B cell (primary cell): ENCODE measurements at regions not wholly inside any gene's neighbourhood (a gene's known extent, or its start where the extent isn't known, plus 50 kb on each side); places are given as distances from the start of the nearest gene placed in this dataset.

Experiments
- ATAC-seq: fragments of 200-7000 bp; cut with Tn5 transposase; one replicate; pipeline ENCODE4 v1.10.0; 2021; ENCODE audit warnings: low read depth, mild to moderate bottlenecking, moderate number of reproducible peaks, moderate library complexity
- CTCF ChIA-PET: fragments of 350-600 bp; sonication (Branson Sonifier 250); formaldehyde crosslinking; loops from one replicate; lab custom pipeline; 2021; ENCODE audit warnings: antibody characterized with exemption, inconsistent platforms; lab: Charles Lee
- POLR2A ChIA-PET: fragments of 350-600 bp; sonication (Branson Sonifier 250); formaldehyde crosslinking; loops from one replicate; lab custom pipeline; 2021; ENCODE audit warnings: antibody characterized with exemption; lab: Charles Lee
- DNase-seq: peaks from one replicate; pipeline ENCODE4 v3.0.0; 2013
- H2AFZ ChIP-seq: 2 replicates; pipeline ENCODE4 v1.6.1; 2012; ENCODE audit warnings: mild to moderate bottlenecking, low read depth, low read length; ENCODE audit not compliant: insufficient read depth, poor library complexity, severe bottlenecking
- H3K27ac ChIP-seq, 2 donors: 1 replicate in 1 of 2; 2 replicates in 1 of 2; pipeline ENCODE4 v1.5.1; 2012 to 2013; ENCODE audit warnings: low read length in 2 of 2, mild to moderate bottlenecking in 2 of 2, moderate library complexity in 1 of 2
- H3K27me3 ChIP-seq, 4 experiments: fragments of 200-600 bp in 1 of 4; sonication (generic) in 1 of 4; replicated peaks in 1 of 4; 1 replicate in 2 of 4; 2 replicates in 2 of 4; pipeline versions ENCODE4 v1.6.1 to v1.7.0; 2013 to 2016; ENCODE audit warnings: low read length in 3 of 4, mild to moderate bottlenecking in 2 of 4, mixed read lengths in 1 of 4, moderate library complexity in 1 of 4; ENCODE audit not compliant: insufficient read depth in 4 of 4, control insufficient read depth in 3 of 4; ENCODE audit errors: control extremely low read depth in 1 of 4
- H3K36me3 ChIP-seq, 2 experiments: replicated peaks in 1 of 2; 1 replicate in 1 of 2; 2 replicates in 1 of 2; pipeline versions ENCODE4 v1.6.1 to v1.7.1; 2013; ENCODE audit warnings: low read length in 1 of 2; ENCODE audit not compliant: insufficient read depth in 2 of 2, control insufficient read depth in 1 of 2; ENCODE audit errors: control extremely low read depth in 1 of 2, extremely low read depth in 1 of 2
- H3K4me1 ChIP-seq, 2 donors: fragments of 200-600 bp in 1 of 2; sonication (generic) in 1 of 2; 1 replicate in 1 of 2; 2 replicates in 1 of 2; pipeline versions ENCODE4 v1.5.1 to v1.6.1; 2013 to 2017; ENCODE audit warnings: low read length in 2 of 2; ENCODE audit not compliant: control insufficient read depth in 2 of 2, insufficient read depth in 2 of 2
- H3K4me2 ChIP-seq: replicated peaks from 2 replicates; pipeline ENCODE3; 2012; ENCODE audit warnings: mild to moderate bottlenecking, low read depth, low read length; ENCODE audit not compliant: poor library complexity, severe bottlenecking
- H3K4me3 ChIP-seq, 5 experiments: fragments of 200-600 bp in 1 of 5; sonication (generic) in 1 of 5; 1 replicate in 3 of 5; 2 replicates in 2 of 5; pipeline versions ENCODE4 v1.5.1 to v1.7.0; 2011 to 2016; ENCODE audit warnings: low read length in 4 of 5, mild to moderate bottlenecking in 4 of 5, low read depth in 2 of 5, control low read depth in 1 of 5, moderate library complexity in 1 of 5; ENCODE audit not compliant: insufficient read depth in 1 of 5; ENCODE audit errors: control extremely low read depth in 1 of 5, extremely low read depth in 1 of 5
- H3K79me2 ChIP-seq: fragments of 200-600 bp; sonication (generic); one replicate; pipeline ENCODE4 v1.6.0; 2016; ENCODE audit warnings: low read length; ENCODE audit not compliant: control insufficient read depth, insufficient read depth
- H3K9ac ChIP-seq: fragments of 200-600 bp; sonication (generic); 2 replicates; pipeline ENCODE4 v1.6.1; 2017; ENCODE audit warnings: mild to moderate bottlenecking, low read length, moderate library complexity
- H3K9me3 ChIP-seq, 3 donors: one replicate each; pipeline versions ENCODE4 v1.6.1 to v1.7.1; 2013; ENCODE audit warnings: low read length in 2 of 3; ENCODE audit not compliant: control insufficient read depth in 2 of 3, insufficient read depth in 1 of 3; ENCODE audit errors: control extremely low read depth in 1 of 3
- H4K20me1 ChIP-seq: 2 replicates; pipeline ENCODE4 v1.6.0; 2012; ENCODE audit warnings: mild to moderate bottlenecking, low read length; ENCODE audit not compliant: insufficient read depth, control insufficient read depth, poor library complexity, severe bottlenecking
- H3K27ac Mint-ChIP-seq: one replicate; pipeline ENCODE4 v1.8.0; 2021; ENCODE audit warnings: mixed read lengths
- H3K27me3 Mint-ChIP-seq: one replicate; pipeline ENCODE4 v1.8.0; 2021; ENCODE audit warnings: mixed read lengths
- H3K4me1 Mint-ChIP-seq: one replicate; pipeline ENCODE4 v1.8.0; 2021; ENCODE audit warnings: mixed read lengths
- H3K4me3 Mint-ChIP-seq: one replicate; pipeline ENCODE4 v1.8.0; 2021; ENCODE audit warnings: mixed read lengths
- H3K9me3 Mint-ChIP-seq: one replicate; pipeline ENCODE4 v1.8.0; 2022; ENCODE audit warnings: mixed read lengths; ENCODE audit not compliant: insufficient read depth
- EZH2 ChIP-seq: IDR thresholded peaks from 2 replicates; pipeline ENCODE4 v1.6.1; 2012; ENCODE audit warnings: borderline replicate concordance, low read depth, mild to moderate bottlenecking, moderate library complexity, low read length; ENCODE audit not compliant: insufficient read depth, poor library complexity, severe bottlenecking
- WGBS: methylation state at CpG from one replicate; pipeline ENCODE4 v1.1.5; 2013; ENCODE audit warnings: missing lambda C conversion rate; ENCODE audit not compliant: insufficient coverage; 5-methylcytosine and 5-hydroxymethylcytosine counted together
- intact Hi-C: fragments of 100-400 bp; cut with micrococcal nuclease; formaldehyde crosslinking; loops from one replicate; pipeline ENCODE4 v1.10.0; 2022
- TF ChIP-seq, protein P1 (sequence below): fragments of 200-600 bp; IDR thresholded peaks from one replicate; pipeline ENCODE4 v1.8.0; 2022; ENCODE audit warnings: antibody characterized with exemption, mild to moderate bottlenecking

DNA sequence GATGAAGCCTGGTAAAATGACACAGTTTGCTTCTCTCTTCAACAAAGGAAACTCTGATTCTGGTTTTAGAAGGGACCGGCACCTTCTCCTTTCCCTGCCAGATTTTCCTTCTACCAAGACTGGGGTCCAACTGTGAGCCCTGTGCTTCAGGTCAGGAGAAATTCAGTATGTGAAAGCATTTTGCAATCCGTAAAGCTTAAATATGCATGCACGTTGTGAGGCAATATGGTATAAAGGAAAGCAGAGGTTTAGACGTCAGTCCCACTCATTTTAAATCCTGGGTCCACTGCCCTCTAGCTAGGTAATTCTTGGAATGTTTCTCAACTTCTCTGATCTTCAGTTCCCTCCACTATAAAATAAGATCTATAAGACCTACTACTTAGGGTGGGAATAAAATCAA lies 359.0 kb upstream of the NPSR1 start:
- no peak for ATAC-seq
- peaks cover 2% of the 10 kb centered on the region for H3K9me3 Mint-ChIP-seq
- no peaks in the 10 kb centered on the region for H3K4me1 Mint-ChIP-seq
- no peak overlapping the region for H3K4me3 Mint-ChIP-seq
- Histone ChIP-seq H4K20me1 (no peaks in the 10 kb centered on the region), H3K36me3 (no peaks in the 10 kb centered on the region), H3K27ac (no peak overlapping the region), H3K4me1 (no peaks in the 10 kb centered on the region), H3K4me3 (no peak overlapping the region), H3K9me3 (no peaks in the 10 kb centered on the region), H3K27me3 (no peaks in the 10 kb centered on the region), H2AFZ (no peak overlapping the region), H3K9ac (no peak overlapping the region), H3K79me2 (no peaks in the 10 kb centered on the region), H3K4me2 (no peak overlapping the region)
- intact Hi-C loops, result no loop called here
- POLR2A ChIA-PET, result no interaction called here
- WGBS, result no CpG with 5 or more reads among the region's 4 CpGs
- TF ChIP-seq EZH2, result no peak
- TF ChIP-seq, protein P1, sequence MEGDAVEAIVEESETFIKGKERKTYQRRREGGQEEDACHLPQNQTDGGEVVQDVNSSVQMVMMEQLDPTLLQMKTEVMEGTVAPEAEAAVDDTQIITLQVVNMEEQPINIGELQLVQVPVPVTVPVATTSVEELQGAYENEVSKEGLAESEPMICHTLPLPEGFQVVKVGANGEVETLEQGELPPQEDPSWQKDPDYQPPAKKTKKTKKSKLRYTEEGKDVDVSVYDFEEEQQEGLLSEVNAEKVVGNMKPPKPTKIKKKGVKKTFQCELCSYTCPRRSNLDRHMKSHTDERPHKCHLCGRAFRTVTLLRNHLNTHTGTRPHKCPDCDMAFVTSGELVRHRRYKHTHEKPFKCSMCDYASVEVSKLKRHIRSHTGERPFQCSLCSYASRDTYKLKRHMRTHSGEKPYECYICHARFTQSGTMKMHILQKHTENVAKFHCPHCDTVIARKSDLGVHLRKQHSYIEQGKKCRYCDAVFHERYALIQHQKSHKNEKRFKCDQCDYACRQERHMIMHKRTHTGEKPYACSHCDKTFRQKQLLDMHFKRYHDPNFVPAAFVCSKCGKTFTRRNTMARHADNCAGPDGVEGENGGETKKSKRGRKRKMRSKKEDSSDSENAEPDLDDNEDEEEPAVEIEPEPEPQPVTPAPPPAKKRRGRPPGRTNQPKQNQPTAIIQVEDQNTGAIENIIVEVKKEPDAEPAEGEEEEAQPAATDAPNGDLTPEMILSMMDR, result no peak
- no peaks in the 10 kb centered on the region for H3K27me3 Mint-ChIP-seq
- DNase-seq, result no peak
- CTCF ChIA-PET, result no interaction called here
- H3K27ac Mint-ChIP-seq, result no peak overlapping the region

DNA sequence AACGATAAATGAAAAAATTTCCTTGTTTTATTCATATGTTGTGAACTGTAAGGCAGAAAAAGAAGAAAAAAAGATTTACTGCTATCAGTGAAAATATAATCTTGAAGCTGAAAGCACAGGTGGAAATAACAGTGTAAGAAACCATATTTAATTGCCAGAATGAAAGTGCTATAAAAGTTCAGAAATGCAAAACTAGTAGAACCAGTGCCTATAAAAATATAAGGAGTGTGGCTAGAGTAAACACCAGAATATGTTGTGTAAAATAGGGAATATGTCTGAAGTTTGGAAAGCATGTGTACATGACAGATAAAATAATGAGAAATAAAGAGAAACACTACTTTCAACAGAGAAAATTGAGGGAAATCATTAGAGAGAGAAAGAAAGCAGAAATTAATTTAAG lies 350.5 kb upstream of the NPSR1 start:
- no peaks in the 10 kb centered on the region for H3K4me1 ChIP-seq
- TF ChIP-seq, protein P1, result no peak
- no peak for TF ChIP-seq EZH2
- ChIA-PET CTCF (interaction anchor here (2.1 kb wide), 1 partner anchor 13 kb away, joined by 4 read pairs; no protein-coding TSS in a partner anchor), POLR2A (no interaction called here)
- intact Hi-C loops, result no loop called here
- H3K79me2 ChIP-seq, result no peaks in the 10 kb centered on the region
- H3K27ac Mint-ChIP-seq, result no peak overlapping the region
- no peak overlapping the region for H2AFZ ChIP-seq
- H3K4me3 ChIP-seq, result no peak overlapping the region
- no peaks in the 10 kb centered on the region for H4K20me1 ChIP-seq
- no CpG with 5 or more reads among the region's 1 CpG for WGBS
- no peaks in the 10 kb centered on the region for H3K36me3 ChIP-seq
- H3K27me3 ChIP-seq, result no peaks in the 10 kb centered on the region
- DNase-seq, result no peak
- no peak overlapping the region for H3K4me2 ChIP-seq
- no peak overlapping the region for H3K4me3 Mint-ChIP-seq
- no peak overlapping the region for H3K9ac ChIP-seq
- no peaks in the 10 kb centered on the region for H3K4me1 Mint-ChIP-seq
- no peaks in the 10 kb centered on the region for H3K27me3 Mint-ChIP-seq
- no peak for ATAC-seq
- H3K9me3 Mint-ChIP-seq, result peaks cover 4% of the 10 kb centered on the region
- peaks cover 0 to 7% (median 0%) of the 10 kb centered on the region in 3 donors for H3K9me3 ChIP-seq
- H3K27ac ChIP-seq, result no peak overlapping the region
